PC-9 (cell line): ENCODE measurements at regions not wholly inside any gene's neighbourhood (a gene's known extent, or its start where the extent isn't known, plus 50 kb on each side); places are given as distances from the start of the nearest gene placed in this dataset.

ENCODE experiments used
- EZH2 ChIP-seq: fragments of 200-600 bp; sonication (generic); IDR thresholded peaks from 2 replicates; pipeline ENCODE4 v1.8.0; 2017; ENCODE audit warnings: antibody characterized with exemption, low read depth
- TF ChIP-seq, protein P1 (sequence below): fragments of 200-600 bp; sonication (generic); conservative IDR thresholded peaks from 2 replicates; pipeline ENCODE4 v1.6.1; 2017; ENCODE audit warnings: mixed run types, antibody characterized with exemption, mild to moderate bottlenecking, moderate library complexity

GRCh38 chr5:3931976-3932375 lies 336.3 kb downstream of the IRX1 start:
- TF ChIP-seq EZH2, result no peak
- TF ChIP-seq, protein P1, sequence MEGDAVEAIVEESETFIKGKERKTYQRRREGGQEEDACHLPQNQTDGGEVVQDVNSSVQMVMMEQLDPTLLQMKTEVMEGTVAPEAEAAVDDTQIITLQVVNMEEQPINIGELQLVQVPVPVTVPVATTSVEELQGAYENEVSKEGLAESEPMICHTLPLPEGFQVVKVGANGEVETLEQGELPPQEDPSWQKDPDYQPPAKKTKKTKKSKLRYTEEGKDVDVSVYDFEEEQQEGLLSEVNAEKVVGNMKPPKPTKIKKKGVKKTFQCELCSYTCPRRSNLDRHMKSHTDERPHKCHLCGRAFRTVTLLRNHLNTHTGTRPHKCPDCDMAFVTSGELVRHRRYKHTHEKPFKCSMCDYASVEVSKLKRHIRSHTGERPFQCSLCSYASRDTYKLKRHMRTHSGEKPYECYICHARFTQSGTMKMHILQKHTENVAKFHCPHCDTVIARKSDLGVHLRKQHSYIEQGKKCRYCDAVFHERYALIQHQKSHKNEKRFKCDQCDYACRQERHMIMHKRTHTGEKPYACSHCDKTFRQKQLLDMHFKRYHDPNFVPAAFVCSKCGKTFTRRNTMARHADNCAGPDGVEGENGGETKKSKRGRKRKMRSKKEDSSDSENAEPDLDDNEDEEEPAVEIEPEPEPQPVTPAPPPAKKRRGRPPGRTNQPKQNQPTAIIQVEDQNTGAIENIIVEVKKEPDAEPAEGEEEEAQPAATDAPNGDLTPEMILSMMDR, result no peak
